Hepatocyte (in vitro differentiated cells): ENCODE measurements at regions not wholly inside any gene's neighbourhood (a gene's known extent, or its start where the extent isn't known, plus 50 kb on each side); places are given as distances from the start of the nearest gene placed in this dataset.

ENCODE experiments used
- CTCF ChIP-seq: fragments of 200-600 bp; sonication (generic); IDR thresholded peaks from 2 replicates; pipeline ENCODE4 v1.5.1; 2016; ENCODE audit warnings: antibody characterized with exemption, mild to moderate bottlenecking; ENCODE audit not compliant: poor library complexity
- EZH2 ChIP-seq: fragments of 200-600 bp; sonication (generic); IDR thresholded peaks from 2 replicates; pipeline ENCODE4 v1.6.1; 2016; ENCODE audit warnings: antibody characterized with exemption, mild to moderate bottlenecking, borderline replicate concordance

GRCh38 chr10:130834573-130834972 lies 476.9 kb downstream of the TCERG1L start:
- TF ChIP-seq CTCF = no peak
- TF ChIP-seq EZH2 = no peak
